Activated CD4-positive, CD25-positive, alpha-beta regulatory T cell treated with anti-CD3 and anti-CD28 coated beads, Interleukin-2, amount 50 U/mL, for 24 hours (primary cell): ENCODE measurements at regions not wholly inside any gene's neighbourhood (a gene's known extent, or its start where the extent isn't known, plus 50 kb on each side); places are given as distances from the start of the nearest gene placed in this dataset.

Source experiments
- ATAC-seq, 2 donors: fragments of 150-1000 bp; cut with Tn5 transposase; one replicate each; pipeline ENCODE4 v1.10.0; 2021; ENCODE audit warnings: mild to moderate bottlenecking in 1 of 2, moderate library complexity in 1 of 2

DNA sequence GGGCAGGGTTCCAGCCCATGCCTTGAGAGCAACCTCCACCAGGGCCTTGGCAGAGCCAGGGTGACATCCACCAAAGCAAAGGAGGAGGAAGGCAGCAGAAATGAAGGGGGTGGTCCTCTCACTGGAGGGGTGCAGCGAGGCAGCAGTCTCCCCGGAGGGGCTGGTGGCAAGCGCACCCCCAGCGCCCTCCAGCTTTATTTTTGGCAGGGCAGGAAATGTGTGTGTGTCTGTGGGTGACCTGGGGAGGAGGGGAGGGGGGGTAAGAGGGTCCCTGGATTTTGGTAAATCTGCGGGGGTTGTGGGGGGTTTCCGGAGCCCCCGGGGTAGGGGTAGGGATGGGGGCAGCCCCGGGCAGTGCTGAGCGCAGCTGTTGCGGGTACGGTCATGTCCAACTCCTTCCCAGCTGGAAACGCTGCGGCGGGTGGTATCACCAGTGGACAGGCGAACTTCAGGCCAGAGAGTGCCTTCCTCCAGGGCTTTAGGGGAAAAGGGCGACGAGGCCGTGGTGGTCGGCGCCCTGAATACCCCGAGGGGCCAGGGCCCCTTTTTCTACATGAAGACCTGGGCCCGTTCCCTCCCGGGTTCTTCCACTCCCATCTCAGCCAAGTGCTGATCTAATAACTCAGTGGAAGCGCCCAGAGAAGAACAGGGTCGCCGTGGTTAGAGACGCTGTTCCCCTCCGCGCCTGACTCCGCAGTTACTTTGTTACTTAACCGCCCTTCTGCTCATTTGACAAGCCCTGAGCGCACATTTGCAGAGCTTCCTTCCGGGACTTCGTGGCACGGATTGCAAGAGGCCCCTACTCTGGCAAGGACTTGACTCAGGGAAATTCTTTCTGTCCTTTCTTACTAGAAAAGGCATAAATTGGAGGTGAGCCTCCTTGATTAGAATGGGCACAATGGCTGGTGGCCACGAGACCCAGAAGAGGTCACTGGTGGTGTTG, 55.2 kb downstream of the FOS start:
- ATAC-seq = peak; percentile 61 to 68

DNA sequence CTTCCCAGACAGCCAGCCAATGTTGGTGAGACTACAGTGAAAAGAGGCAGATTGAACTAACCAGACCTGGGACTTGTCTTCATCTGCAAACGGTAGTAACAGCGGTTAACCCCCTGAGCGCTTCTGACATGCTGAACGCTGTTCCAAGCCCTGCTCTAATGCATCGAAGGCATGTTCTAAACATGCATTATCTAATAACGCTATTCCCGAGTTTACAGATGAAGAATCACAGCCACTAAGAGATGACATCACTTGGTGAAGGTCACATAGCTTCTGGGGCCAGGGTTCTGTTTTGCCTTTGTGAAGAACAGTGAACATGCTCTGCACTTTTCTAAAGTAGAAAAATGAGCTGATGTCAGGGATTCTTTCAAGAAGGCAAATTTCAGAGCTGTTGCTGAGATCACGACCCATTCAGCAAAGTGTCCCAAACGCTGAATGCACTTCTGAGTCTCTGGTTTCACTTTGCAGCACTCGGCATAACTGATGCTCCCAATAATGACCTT, 56.0 kb downstream of the FOS start:
- peak; percentile 10 to 16 for ATAC-seq

DNA sequence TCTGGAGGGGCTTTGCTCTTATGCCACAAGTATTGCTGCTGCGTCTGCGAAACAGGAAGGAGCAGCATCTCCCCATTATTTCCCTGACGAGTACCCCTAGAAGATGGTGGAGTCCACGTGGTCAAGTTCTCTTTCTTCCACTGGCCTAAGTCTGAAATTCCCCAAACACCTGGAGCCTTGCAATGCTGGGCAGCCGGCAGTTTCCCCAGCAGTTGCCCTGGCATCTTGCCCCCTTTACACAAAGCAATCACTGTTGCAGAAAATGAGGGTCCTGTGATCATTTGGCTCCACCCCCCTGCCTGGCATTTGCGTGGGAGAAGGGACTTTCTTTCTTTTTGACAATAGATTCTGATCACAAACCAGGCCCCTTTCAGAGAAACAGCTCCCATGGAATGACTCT, 56.9 kb downstream of the FOS start:
- no peak for ATAC-seq

DNA sequence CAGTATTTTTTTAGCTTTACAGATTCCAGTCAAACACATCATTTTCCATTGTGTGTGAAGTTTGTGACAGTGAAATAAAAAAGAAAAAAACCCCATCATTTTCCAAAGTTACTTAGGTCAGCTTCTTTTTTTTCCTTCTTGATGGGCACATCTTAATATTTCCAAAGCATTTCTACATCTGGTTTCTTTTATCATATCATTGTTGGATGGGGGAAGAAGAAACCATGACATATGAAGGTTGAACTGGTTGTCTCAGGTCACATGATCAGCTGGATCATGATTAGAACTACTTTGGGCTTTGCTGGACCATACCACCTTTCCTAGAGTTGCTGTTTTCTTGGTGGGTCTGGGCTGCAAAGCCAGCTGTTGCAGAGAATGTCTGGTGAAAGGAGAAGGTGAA, 59.8 kb downstream of the FOS start:
- ATAC-seq = no peak

DNA sequence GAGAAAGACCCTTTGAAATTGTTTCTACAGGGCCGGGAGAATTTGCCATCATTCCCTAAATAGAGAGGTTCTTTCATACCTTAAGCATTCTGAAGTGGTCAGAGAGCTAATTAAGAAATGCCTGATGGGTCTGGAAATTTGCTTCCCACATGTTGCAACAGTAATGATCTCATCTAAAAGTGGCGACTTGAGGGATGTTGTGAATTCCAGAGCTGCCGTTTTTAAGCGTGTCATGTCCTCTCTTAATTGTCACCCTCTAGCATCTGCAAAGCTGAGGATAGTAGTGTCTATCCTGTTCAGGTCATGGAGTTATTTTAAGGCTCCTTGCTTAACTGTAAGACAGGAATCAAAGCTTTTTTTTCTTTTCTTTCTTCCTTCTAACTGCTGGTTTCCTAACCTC, 60.4 kb downstream of the FOS start:
- no peak for ATAC-seq

DNA sequence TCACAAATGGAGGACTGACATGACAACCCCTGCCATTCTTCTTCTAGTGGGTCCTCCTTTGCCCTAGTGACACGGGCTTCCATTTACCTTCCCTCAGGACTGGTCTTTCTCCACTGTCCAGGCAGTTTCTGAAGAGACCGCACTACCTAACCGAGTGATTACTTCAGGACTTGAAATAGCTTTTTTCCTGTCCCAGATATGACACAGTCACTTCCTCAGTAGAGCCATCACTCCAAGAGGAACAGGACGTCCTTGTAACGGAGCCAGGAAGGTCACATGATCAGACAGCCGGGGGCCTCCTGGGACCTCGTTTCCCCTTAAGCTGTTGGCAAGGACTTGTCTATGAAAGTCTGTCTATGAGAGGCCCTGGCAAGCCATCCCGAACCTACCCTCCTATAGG, 62.3 kb downstream of the FOS start:
- no peak for ATAC-seq

DNA sequence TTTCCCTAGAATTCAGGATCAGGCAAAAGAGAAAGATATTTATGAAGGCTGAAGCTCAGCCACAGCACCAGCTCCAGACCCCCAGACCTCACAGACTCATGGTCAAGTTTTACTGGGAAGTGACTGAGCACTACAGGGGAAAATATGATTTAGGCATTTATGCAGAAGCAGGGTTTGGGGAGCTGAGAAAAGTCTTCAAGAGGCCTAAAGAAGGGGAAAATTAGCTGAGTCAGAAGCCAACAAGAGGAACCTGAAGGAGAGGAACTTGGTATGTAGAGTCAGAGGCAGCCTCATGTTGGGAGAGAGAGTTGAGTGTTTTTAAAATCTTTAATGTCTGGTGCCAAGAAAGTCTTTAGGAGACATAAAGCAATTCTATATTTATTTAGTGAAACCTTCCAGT, 63.0 kb downstream of the FOS start:
- ATAC-seq = no peak

DNA sequence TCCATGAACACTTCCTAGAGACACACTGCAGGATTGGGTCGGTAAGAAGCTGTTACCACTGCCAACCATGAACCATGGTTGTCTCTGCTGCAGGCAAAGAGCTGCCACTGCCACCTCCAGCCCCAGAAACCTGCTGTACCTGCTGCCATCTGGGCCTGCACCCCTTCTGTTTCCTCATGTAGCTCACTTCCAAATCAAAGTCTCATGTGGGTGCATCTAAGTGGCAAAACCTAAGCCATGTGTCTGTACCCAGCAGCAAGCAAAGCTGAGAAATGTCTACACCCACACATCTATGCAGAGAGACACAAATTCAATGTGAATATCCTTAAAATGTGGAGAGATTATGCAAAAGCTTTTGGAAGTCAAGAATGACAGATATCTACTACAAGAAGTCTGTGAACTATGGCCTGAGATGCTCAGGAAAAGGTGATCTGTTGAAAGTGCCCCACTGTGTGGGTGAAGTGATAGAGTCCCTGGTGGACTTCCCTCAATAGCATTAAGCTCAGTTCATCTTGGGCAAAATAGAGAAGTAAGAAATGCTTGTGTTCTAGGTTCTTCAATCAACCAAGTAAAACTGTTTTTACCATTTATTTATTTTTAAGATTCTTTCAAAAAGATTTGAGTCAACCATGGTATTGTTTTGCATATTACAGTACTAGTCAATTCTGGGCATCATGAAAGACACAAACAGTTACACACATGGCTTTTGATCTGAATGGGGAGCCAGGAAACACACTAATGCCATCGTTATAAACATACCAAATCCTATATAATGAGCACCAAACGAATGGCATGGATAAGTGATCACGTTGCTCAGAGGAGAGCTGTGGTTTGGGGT, 64.4 kb downstream of the FOS start:
- ATAC-seq = no peak

DNA sequence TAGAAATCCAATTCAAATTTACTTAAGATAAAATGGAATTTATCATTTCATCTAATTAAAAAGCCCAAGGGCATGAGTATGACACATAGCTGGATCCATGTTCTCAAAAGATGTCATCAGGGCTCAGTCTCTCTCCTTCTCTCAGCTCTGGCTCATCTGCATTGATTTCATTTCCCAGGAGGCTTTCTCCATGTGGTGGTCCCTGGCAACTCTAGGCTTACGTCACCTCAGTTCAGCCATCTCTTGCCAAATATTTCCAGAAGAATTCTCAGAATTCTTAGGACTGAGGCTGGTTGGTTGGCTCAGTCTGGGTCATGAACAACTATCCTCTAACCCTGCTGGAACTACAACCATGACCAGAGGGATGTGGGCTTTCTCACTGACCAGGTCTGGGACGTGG, 65.3 kb downstream of the FOS start:
- no peak for ATAC-seq

DNA sequence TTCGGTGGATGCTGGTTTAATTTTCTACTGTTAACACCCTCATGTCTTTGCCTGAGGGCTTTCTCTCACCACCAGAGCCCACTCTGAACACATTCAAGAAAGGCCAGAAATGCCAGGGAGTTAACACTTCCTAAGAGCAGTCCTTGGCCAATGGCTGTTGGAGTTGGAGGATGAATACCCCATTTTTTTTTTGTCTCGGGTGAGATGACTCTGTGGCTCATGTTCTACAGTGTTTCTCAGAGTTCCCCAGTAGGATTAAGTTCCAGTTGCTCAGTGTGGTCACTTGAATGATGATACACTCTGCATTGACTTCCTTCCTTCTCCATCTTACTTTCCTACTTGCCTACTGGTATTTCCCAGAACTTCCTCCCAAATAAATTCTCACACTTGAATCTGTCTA, 65.8 kb downstream of the FOS start:
- no peak for ATAC-seq

DNA sequence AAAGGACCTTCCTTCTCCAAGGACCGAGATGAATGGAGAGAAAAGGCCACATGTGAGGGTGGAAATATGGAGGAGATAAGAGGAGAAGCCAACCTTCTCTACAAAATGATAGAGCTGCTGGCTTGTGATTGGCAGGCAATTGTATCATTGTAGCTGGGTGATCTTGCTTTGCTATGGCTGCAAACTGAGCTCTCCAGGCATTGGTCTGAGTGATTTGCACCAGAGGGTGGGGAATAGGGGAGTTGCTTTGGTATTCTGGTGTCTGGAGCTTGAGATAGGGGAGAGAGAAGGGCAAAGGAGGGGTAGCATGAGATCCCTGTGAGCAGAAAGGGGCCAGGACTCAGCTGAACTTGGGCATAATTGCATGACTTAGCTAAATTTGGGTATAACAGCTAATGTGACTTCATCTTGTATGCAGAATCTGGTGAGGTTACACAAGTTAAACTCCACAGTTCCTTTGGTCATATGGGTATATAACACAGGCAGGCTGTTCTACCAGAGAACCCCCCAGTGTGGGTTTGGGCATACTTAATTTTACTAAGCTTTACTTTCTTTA, 72.0 kb downstream of the FOS start:
- no peak for ATAC-seq

DNA sequence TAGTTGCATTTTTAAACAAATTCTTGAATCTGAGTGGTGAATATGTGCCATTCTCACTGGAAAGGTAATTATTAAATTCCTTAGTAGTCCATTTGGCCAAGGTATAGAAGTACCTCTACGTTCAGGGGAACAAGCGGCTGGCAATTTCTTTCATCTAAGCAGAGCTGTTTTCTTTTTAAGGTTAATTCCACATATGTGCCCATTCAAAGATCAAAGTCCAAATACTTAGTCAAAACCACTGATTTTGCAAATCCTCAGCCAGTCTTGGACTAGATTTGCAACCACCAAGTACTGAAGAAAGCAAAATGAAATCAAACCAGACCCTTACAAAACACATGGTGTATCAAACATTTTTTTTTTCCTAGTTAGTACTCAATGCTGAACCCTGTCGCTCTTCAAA, 68.7 kb upstream of the JDP2 start:
- no peak for ATAC-seq

DNA sequence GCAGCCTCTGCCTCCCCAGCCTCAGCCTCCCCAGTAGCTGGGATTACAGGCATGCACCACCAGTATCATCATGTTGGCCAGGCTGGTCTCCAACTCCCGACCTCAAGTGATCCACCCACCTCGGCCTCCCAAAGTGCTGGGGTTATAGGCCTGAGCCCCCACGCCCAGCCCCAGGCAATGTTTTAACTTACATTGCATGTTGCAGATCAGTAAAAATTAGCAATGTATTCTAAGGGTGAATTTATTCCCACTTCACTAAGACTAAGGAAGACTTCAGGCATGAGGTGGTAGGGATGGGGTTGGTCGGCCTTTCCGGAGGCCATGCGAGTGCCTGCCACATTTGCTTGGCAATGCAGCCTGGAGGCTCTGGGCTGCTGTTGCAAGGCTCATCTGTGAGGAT, 66.8 kb upstream of the JDP2 start:
- no peak for ATAC-seq

DNA sequence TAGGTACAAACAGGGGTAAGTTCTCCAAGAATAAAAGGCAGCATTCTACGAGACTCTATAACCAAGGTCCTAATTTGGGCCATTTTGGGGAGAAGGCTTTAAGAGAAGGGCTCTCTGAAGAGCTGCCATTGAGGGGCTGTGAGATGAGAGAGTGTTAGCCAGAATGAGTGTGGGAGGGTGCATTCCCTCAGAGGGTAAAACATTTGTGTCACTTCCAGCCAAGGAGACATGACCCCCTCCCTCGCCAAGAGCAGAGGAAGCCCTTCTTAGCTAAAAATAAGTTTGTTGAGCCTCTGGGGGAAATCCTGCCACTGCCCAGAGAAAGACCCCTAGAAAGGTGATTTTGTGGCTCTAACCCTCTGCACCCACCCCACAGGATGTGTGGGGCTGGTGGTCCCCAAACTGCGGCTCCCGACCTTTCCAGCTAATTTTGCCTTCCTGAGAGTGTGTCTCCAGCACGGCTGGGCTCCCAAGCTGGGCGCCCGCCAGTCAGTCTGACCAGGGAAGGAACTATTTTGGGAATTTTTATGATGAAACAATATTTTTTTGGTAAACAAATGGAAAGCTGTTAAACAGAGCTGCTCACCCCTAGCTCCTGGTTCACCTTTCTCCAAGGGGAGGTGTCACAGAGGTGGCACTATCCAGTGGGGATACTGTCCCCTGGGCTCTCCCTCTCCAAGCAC, 65.9 kb upstream of the JDP2 start:
- no peak for ATAC-seq

DNA sequence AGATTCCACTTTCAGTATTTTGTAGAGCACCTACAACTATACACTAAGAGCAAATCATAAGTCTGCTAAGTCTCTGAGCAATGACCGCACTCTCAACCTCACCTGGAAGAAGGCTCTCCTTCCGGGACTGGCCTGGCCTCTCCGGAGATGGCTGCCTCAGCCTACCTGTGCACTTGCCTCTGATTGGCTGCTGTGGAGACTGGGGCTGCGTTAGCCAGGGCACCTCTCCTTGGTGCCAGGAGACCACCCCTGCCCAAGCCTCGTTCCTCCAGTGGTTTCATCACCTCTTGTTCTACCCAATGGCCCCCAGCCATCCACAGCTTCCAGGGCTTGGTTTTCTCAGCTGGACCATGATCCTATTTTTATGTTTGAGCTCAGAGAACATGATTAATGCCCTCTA, 64.7 kb upstream of the JDP2 start:
- no peak for ATAC-seq

DNA sequence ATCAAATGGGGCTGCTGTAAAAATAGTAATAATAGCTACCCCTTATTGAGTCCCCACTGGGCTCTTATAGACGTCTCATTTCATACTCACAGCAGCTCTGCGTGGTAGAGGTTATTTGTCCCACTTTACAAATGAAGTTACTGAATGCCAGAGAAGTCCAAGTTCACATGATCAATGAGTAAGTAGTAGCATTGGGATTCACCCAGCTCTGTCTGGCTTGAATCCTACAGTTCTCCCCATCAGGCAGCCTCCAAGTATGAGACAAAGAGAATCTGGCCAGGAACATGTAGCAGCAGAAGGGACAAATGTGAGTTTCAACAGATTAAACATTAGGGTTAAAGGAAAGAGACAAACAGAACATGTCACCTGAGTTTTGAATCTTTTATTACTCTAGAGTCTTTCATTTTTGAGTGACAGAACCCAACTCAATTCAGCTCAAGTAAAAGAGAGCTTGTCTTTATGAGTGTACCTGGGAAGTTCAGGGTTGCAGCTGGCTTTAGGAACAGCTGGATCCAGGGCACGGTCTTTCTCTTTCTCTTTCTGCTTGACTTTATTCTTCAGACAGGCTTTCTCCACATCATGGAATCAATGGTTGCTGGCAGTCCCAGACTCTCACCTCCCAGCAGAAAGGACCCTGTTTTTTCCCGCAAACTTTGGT, 64.1 kb upstream of the JDP2 start:
- peak in 1 of 2 donors; percentile 53 for ATAC-seq

DNA sequence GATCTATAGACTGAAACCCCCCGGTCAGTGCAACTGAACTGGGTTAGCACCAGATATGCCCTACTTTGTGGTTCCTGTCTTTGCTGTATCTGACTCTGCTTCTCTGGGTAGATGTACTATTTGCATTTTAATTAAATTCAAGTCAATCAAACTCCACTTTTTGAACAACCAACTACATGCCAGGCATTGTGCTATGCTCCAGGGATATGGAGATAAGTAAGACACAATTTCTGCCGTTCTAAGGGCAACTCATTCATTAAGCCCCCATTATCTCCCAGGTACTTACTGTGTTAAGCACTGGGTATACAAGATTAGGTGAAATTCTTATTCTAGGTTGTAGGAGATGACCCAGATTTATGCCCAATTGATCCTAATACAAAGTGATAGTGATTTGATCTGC, 62.7 kb upstream of the JDP2 start:
- no peak for ATAC-seq

DNA sequence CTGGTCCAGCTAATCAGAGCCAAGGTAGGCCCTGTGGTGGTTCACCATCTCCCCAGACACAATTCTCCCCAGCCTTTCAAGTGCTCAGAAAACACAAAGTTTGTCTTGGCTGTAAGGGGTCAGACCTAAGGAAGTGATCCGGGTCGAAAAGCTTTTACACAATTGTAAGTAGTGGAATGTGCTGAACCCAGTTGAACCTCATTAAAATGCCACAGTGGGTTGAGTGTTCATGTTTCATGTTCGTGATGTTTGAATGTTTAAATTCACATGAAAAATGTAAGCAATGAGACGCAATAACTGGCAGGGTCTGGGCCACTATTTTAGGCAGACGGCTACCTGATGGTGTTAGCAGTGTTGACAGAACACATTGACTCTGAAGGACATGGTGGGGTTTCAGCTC, 60.9 kb upstream of the JDP2 start:
- no peak for ATAC-seq

DNA sequence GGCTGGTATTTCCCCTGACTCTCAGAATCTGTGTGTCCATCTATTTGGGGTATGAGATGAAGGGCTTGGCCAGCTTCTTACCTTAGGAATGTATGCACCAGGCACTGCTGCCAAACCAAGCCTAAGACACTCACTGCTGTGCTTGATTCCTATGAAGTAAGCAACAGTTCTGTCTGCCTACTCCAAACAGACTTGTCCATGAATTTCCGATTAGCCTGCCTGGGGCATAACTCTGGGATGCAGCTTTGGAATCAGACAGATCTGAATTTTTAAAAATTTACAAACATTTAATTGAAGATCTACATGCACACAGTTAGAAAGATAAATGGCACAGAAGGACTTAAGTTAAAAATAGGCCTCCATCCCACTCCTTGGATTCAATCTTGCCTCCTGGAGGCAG, 59.5 kb upstream of the JDP2 start:
- ATAC-seq = no peak

DNA sequence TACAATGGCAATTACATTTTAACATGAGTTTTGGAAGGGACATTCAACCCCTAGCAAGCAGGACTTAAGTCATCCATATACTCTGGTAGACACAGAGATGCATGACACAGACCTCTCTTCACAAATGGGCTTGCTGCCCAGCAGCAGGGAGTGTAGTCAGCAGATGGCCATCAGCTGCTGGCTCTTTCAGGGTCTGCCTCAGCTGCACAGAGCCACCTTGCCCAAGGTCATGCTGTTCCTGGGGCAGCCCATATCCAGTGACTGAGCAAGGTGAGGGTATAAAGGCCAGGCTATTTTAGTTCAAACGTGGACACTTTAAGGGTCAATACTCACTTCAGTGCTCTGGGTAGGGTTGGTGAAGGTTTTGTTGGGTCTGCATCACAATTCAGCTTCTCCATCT, 58.3 kb upstream of the JDP2 start:
- ATAC-seq = no peak

DNA sequence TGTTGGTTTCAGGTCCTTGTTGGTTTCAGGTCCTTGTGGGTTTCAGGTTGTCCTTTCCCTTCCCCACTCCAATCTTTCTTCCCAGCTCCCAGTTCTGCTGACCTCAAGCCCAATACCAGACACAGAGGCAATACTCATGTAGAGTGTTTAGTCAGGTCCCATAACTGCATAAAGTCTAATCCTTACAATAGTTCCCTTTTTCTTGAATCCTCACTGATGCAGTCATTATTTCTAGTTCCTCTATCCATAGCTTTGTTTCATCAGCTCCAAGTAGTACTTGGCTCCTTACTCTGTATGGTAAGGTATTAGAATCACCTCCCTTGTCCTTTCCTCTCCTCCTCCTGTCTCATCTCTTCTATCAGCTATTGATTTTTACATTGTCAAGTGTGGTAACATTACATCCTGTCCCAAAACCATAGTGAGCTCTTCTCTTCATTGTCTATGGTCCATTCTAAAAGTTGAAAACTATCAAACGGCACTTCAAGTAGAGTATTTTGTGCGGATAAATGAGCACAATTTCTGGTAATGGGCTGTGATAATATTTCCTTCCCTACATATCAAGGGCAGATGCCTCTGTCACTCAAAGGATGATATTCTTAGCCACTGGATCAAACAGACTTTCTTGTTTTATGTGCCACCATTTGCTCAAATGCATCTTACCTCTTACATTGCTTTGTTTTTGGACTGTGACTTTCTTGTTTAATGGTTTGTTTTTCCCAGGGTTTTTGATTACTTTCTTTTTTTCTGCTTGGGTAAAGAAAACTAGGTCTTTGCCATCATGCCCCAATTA, 57.2 kb upstream of the JDP2 start:
- ATAC-seq = no peak

DNA sequence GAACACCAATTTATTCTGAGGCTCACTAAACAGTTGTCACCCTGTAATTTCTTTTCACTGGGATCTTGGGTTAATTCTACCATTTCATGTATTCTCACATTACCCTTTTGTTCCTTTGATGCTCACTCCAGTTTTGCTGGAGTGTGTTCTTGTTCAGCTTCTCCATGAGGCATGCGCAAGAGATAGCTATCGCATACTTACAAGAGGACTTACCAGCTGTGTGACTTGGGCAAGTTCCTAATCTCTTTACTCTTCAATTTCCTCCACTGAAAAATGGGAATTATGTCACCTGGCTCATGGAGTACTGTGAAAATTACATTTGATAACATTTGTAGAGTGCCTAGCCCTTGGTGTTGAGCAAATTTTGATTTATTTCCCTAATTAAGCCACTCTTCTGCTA, 56.5 kb upstream of the JDP2 start:
- ATAC-seq = no peak
